AG04450 (cell line): ENCODE measurements at regions not wholly inside any gene's neighbourhood (a gene's known extent, or its start where the extent isn't known, plus 50 kb on each side); places are given as distances from the start of the nearest gene placed in this dataset.

Experiments used
- CTCF ChIA-PET: fragments of 300-600, 350-600 bp; formaldehyde crosslinking; extraction: SDS; loops from one replicate; lab custom pipeline; 2022; ENCODE audit warnings: antibody characterized with exemption, inconsistent platforms; lab: Charles Lee
- POLR2A ChIA-PET: fragments of 350-600 bp; formaldehyde crosslinking; extraction: SDS; loops from one replicate; lab custom pipeline; 2021; ENCODE audit warnings: antibody characterized with exemption, inconsistent platforms; lab: Yijun Ruan, JAX
- DNase-seq: peaks from one replicate; pipeline ENCODE4 v3.0.0-alpha.2; 2011; ENCODE audit warnings: low read depth, low spot score
- H3K27ac ChIP-seq: one replicate; pipeline ENCODE4 v1.5.1; 2012; ENCODE audit warnings: low read depth, low read length, control low read depth
- H3K27me3 ChIP-seq: one replicate; pipeline ENCODE4 v1.6.0; 2012; ENCODE audit warnings: low read length; ENCODE audit not compliant: control insufficient read depth, insufficient read depth
- H3K4me3 ChIP-seq: 2 replicates; pipeline ENCODE4 v1.5.1; 2011; ENCODE audit warnings: mild to moderate bottlenecking, low read depth, low read length, control low read depth
- H3K9me3 ChIP-seq: 2 replicates; pipeline ENCODE4 v1.5.1; 2012; ENCODE audit warnings: low read length; ENCODE audit not compliant: control insufficient read depth, insufficient read depth
- CTCF ChIP-seq: IDR thresholded peaks from 2 replicates; pipeline ENCODE4 v1.5.1; 2011; ENCODE audit warnings: low read depth, low read length, control low read depth, inconsistent platforms

DNA sequence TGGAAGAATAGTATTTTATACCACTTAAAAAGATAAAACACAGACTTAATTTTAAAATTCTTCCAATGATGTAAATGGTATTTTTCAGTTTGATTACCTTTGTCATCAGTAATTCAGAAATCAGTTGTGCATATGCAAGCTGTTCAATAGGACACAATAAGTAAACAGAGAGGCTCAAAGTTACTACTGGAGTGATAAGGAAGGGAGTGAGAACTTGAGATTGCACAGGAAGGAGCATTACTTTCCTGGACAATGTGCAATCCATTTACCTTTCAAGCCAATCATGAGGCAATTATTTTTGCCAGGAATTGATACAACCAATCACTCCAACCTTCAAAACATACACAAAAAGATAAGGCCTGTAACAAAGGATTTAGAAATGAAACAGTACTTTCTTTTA, 1024.3 kb downstream of the RAPGEF2 start:
- no peak for DNase-seq
- H3K27me3 ChIP-seq: no peaks in the 10 kb centered on the region
- POLR2A ChIA-PET: no interaction called here
- H3K27ac ChIP-seq: no peak overlapping the region
- TF ChIP-seq CTCF: no peak
- no peak overlapping the region for H3K4me3 ChIP-seq
- CTCF ChIA-PET: no interaction called here
- H3K9me3 ChIP-seq: peaks cover 16% of the 10 kb centered on the region

DNA sequence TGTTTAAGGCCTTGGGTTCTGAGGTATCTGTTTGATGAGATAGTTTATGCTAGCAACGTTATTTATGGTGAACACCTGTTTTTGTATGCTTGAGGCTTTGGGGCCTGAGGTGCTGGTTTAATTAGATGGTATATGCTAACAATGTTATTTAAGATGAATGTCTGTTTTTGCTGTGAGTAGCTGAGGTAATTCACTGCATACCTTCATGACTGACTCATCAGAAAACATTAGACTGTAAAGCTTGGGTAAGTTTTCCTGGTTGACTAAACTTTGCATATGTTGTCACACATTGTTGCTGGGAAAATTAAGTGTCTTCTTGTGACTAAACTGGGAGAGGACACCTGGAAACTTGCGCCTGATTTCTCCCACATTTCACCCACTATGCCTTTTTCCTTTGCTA, 1026.6 kb downstream of the RAPGEF2 start:
- no peaks in the 10 kb centered on the region for H3K27me3 ChIP-seq
- POLR2A ChIA-PET: no interaction called here
- H3K4me3 ChIP-seq: no peak overlapping the region
- no peak for DNase-seq
- H3K9me3 ChIP-seq: peaks cover 16% of the 10 kb centered on the region
- CTCF ChIA-PET: no interaction called here
- H3K27ac ChIP-seq: no peak overlapping the region
- TF ChIP-seq CTCF: no peak

DNA sequence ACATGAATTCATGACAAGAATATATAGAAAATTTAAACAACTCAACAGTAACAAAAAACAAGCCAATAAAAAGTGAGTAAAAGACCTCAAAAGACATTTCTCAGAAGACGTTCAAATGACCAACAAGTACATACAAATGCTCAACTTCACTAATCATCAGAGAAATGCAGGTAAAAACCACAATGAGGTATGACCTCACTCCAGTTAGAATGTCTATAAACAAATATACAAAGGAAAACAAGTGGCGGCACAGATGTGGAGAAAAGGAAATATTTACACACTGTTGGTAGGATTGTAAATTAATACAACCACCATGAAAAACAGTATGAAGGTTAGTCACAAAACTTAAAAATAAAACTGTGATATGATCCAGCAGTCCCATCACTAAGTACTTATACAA, 1033.1 kb downstream of the RAPGEF2 start:
- Histone ChIP-seq H3K9me3 (peaks cover 5% of the 10 kb centered on the region), H3K4me3 (no peak overlapping the region), H3K27me3 (no peaks in the 10 kb centered on the region), H3K27ac (no peak overlapping the region)
- no peak for DNase-seq
- ChIA-PET CTCF (no interaction called here), POLR2A (no interaction called here)
- no peak for TF ChIP-seq CTCF

DNA sequence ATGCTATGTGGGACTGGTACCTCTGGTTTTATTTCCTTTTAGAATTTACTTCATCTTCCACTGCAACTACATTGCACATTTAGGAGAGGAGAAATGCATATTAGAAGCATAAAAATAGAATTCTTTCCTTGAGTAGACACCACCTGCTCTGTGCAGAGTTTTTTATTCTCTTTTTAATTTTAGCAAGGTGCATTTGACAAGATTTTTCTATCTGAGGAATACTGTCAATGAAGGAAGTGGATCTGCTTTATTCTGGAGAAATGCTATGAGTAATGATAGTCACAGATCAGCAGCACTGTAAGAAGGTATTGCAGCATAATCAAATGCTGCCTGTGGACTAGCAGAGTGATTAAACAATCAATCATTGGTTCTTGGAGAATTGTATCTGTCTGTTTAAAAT, 1038.3 kb downstream of the RAPGEF2 start:
- POLR2A ChIA-PET: no interaction called here
- CTCF ChIA-PET: no interaction called here
- Histone ChIP-seq H3K27ac (no peak overlapping the region), H3K4me3 (no peak overlapping the region), H3K27me3 (no peaks in the 10 kb centered on the region), H3K9me3 (peaks cover under 1% of the 10 kb centered on the region)
- no peak for DNase-seq
- no peak for TF ChIP-seq CTCF

- H3K27me3 ChIP-seq: no peaks in the 10 kb centered on the region
- ChIA-PET POLR2A (no interaction called here), CTCF (no interaction called here)
- H3K4me3 ChIP-seq: no peak overlapping the region
- TF ChIP-seq CTCF: no peak
- DNase-seq: no peak
- H3K27ac ChIP-seq: no peak overlapping the region
- peaks cover 3% of the 10 kb centered on the region for H3K9me3 ChIP-seq
These were observed 1039.7 kb downstream of the RAPGEF2 start for GRCh38 chr4:160142579-160142978.
